Spleen (tissue), 7 donors: ENCODE measurements at regions not wholly inside any gene's neighbourhood (a gene's known extent, or its start where the extent isn't known, plus 50 kb on each side); places are given as distances from the start of the nearest gene placed in this dataset.

ENCODE experiments used
- POLR2A ChIP-seq, 3 donors: fragments of 450-650 bp; IDR thresholded peaks; one replicate each; pipeline ENCODE4 v1.5.1; 2017; ENCODE audit warnings: antibody characterized with exemption in 3 of 3, mild to moderate bottlenecking in 1 of 3
- TF ChIP-seq, protein P1 (sequence below), 11 experiments: fragments of 200-600 bp in 7 of 11; fragments of 450-650 bp in 4 of 11; sonication (generic) in 4 of 11; IDR thresholded peaks in 8 of 11; conservative IDR thresholded peaks in 3 of 11; 1 replicate in 7 of 11; 2 replicates in 4 of 11; pipeline versions ENCODE4 v1.4.0 to v1.8.0; 2016 to 2021; ENCODE audit warnings: antibody characterized with exemption in 11 of 11, inconsistent platforms in 4 of 11, mild to moderate bottlenecking in 1 of 11
- donor health status: DM: no; HTN: no; CAD: no; lungs with moderate emphysema.
- donor health status: DM: no; HTN: no; CAD: no.
- donor health status: DM: no; HTN: no; CAD: no.

DNA sequence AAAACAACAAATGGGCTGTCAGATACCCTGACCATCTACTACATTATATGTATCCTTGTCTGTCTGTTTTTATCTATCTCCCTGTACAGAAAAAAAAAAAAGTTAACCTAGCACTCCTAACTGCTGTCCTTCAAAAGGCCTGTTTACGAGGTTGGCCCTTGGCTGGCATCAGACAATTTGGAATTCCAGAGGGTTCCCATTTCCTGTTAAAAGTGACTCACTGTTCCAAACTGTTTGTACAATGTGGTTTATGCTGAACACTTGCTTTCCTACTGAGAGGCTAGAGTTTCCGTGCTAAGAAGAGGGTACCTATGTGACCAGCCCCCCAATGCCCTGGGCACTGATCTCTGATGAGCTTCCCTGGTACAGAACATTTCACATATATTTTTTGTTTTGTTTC, 65.9 kb upstream of the HMGXB4 start:
- TF ChIP-seq, protein P1, sequence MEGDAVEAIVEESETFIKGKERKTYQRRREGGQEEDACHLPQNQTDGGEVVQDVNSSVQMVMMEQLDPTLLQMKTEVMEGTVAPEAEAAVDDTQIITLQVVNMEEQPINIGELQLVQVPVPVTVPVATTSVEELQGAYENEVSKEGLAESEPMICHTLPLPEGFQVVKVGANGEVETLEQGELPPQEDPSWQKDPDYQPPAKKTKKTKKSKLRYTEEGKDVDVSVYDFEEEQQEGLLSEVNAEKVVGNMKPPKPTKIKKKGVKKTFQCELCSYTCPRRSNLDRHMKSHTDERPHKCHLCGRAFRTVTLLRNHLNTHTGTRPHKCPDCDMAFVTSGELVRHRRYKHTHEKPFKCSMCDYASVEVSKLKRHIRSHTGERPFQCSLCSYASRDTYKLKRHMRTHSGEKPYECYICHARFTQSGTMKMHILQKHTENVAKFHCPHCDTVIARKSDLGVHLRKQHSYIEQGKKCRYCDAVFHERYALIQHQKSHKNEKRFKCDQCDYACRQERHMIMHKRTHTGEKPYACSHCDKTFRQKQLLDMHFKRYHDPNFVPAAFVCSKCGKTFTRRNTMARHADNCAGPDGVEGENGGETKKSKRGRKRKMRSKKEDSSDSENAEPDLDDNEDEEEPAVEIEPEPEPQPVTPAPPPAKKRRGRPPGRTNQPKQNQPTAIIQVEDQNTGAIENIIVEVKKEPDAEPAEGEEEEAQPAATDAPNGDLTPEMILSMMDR (IDR thresholded peaks at IDR 0.05 in 8 of 11, conservative IDR thresholded peaks at IDR 0.05 in 3 of 11), result no peak
- no peak for TF ChIP-seq POLR2A (IDR thresholded peaks at IDR 0.05)
